ENCODE measurements at regions not wholly inside any gene's neighbourhood (a gene's known extent, or its start where the extent isn't known, plus 50 kb on each side); places are given as distances from the start of the nearest gene placed in this dataset.

DNA sequence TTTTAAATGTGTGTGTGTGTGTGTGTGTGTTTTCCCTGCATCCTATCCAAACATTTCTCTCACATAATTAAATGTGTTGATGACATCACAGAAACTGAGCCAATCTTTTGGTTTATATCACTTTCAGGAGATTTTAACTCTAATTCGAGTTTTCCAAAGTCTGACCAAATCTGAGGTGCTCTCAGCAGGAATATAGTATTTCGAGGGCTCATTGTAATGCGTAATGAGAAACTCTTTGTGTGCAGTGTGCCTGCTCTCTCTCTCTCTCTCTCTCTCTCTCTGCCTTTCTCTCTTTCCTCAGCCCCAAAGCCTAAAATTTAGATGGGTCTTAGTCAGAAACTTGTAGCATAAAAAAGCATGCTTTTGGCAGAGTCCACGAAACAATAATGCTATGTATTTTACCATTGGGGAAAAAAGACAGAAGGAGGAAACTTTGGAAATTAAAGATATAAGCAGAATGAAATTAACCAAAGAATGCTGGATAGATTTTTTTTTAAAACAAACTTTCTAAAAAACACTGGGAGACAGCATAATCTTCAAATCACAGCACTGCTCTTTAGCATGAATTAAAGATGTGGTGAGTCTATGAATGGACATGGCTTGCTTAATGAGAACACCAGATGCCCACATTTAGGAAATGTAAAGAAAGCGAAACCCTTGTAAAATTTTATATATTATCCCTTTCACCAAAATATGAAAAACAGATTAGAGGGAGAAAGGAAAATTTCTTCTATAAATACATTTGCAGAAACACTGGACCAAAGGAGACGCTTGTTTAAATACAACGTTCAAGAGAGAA is 206.8 kb upstream of the HABP2 start:
- no peaks in the 10 kb centered on the region for H3K4me1 ChIP-seq (ENCODE audit: control insufficient read depth in 1 of 2, insufficient read depth in 2 of 2, low read length in 2 of 2)
- intact Hi-C loops (cut with micrococcal nuclease), result no loop called here
- H3K9me2 ChIP-seq (ENCODE audit: insufficient read depth), result no peaks in the 10 kb centered on the region
- no peak overlapping the region for H3K4me2 ChIP-seq (ENCODE audit: low read length)
- DNase-seq (ENCODE audit: low read depth, low spot score) (no peak), ATAC-seq (no peak)
- H3K4me3 ChIP-seq (replicated peaks in 1 of 2; ENCODE audit: low read depth in 1 of 2, low read length in 2 of 2), result no peak overlapping the region
- H3K9me3 ChIP-seq (ENCODE audit: control insufficient read depth in 1 of 2, insufficient read depth in 1 of 2, low read depth in 1 of 2, low read length in 2 of 2), result no peaks in the 10 kb centered on the region
- no peaks in the 10 kb centered on the region for H4K20me1 ChIP-seq (ENCODE audit: insufficient read depth)
- no peak overlapping the region for H3K9ac ChIP-seq (ENCODE audit: low read length)
- BruUV-seq (replicated peaks), result no TSS peak
- H3K27ac ChIP-seq (ENCODE audit: low read depth, low read length), result no peak overlapping the region
- ChIA-PET RAD21 (ENCODE audit: low non-redundant PET in 1 of 2, low total read pairs in 2 of 2, uncharacterized antibody in 2 of 2, unreplicated experiment in 2 of 2) (no interaction called here), POLR2A (no interaction called here), CTCF (no interaction called here)
- no peaks in the 10 kb centered on the region for H3K79me2 ChIP-seq (ENCODE audit: insufficient read depth, low read length)
- H3K36me3 ChIP-seq (ENCODE audit: control insufficient read depth in 1 of 2, insufficient read depth in 2 of 2, low read length in 2 of 2), result no peaks in the 10 kb centered on the region
- peaks cover 15% of the 10 kb centered on the region for H3K27me3 ChIP-seq (ENCODE audit: insufficient read depth, low read length)
- TF ChIP-seq, protein P1, sequence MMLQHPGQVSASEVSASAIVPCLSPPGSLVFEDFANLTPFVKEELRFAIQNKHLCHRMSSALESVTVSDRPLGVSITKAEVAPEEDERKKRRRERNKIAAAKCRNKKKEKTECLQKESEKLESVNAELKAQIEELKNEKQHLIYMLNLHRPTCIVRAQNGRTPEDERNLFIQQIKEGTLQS (IDR thresholded peaks at IDR 0.05), result no peak
- TF ChIP-seq TCF7L2 (IDR thresholded peaks at IDR 0.05; ENCODE audit: borderline replicate concordance, extremely low read depth, insufficient read depth, insufficient read length), result no peak
- TF ChIP-seq, protein P2, sequence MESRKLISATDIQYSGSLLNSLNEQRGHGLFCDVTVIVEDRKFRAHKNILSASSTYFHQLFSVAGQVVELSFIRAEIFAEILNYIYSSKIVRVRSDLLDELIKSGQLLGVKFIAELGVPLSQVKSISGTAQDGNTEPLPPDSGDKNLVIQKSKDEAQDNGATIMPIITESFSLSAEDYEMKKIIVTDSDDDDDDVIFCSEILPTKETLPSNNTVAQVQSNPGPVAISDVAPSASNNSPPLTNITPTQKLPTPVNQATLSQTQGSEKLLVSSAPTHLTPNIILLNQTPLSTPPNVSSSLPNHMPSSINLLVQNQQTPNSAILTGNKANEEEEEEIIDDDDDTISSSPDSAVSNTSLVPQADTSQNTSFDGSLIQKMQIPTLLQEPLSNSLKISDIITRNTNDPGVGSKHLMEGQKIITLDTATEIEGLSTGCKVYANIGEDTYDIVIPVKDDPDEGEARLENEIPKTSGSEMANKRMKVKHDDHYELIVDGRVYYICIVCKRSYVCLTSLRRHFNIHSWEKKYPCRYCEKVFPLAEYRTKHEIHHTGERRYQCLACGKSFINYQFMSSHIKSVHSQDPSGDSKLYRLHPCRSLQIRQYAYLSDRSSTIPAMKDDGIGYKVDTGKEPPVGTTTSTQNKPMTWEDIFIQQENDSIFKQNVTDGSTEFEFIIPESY (IDR thresholded peaks at IDR 0.05; ENCODE audit: extremely low read depth, insufficient replicate concordance, low read length), result no peak
- no peak for TF ChIP-seq MAX (IDR thresholded peaks at IDR 0.05)
- no peak for TF ChIP-seq SIN3A (IDR thresholded peaks at IDR 0.05; ENCODE audit: low read depth)
- no peak for TF ChIP-seq POLR2AphosphoS5 (IDR thresholded peaks at IDR 0.05; ENCODE audit: low read depth, low read length)
- TF ChIP-seq FOSL1 (IDR thresholded peaks at IDR 0.05; ENCODE audit: low read depth), result no peak
- no peak for TF ChIP-seq SRF (IDR thresholded peaks at IDR 0.05; ENCODE audit: low read depth)
- no peak for TF ChIP-seq RAD21 (IDR thresholded peaks at IDR 0.05; ENCODE audit: low read depth)
- no peak for TF ChIP-seq ELF1 (IDR thresholded peaks at IDR 0.05; ENCODE audit: borderline replicate concordance, low read depth)
- TF ChIP-seq SP1 (IDR thresholded peaks at IDR 0.05; ENCODE audit: low read depth), result no peak
- TF ChIP-seq CEBPB (IDR thresholded peaks at IDR 0.05; ENCODE audit: low read depth), result no peak
- no peak for TF ChIP-seq EZH2phosphoT487 (IDR thresholded peaks at IDR 0.05; ENCODE audit: borderline replicate concordance)
- no peak for TF ChIP-seq JUND (IDR thresholded peaks at IDR 0.05)
- TF ChIP-seq, protein P3, sequence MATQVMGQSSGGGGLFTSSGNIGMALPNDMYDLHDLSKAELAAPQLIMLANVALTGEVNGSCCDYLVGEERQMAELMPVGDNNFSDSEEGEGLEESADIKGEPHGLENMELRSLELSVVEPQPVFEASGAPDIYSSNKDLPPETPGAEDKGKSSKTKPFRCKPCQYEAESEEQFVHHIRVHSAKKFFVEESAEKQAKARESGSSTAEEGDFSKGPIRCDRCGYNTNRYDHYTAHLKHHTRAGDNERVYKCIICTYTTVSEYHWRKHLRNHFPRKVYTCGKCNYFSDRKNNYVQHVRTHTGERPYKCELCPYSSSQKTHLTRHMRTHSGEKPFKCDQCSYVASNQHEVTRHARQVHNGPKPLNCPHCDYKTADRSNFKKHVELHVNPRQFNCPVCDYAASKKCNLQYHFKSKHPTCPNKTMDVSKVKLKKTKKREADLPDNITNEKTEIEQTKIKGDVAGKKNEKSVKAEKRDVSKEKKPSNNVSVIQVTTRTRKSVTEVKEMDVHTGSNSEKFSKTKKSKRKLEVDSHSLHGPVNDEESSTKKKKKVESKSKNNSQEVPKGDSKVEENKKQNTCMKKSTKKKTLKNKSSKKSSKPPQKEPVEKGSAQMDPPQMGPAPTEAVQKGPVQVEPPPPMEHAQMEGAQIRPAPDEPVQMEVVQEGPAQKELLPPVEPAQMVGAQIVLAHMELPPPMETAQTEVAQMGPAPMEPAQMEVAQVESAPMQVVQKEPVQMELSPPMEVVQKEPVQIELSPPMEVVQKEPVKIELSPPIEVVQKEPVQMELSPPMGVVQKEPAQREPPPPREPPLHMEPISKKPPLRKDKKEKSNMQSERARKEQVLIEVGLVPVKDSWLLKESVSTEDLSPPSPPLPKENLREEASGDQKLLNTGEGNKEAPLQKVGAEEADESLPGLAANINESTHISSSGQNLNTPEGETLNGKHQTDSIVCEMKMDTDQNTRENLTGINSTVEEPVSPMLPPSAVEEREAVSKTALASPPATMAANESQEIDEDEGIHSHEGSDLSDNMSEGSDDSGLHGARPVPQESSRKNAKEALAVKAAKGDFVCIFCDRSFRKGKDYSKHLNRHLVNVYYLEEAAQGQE (IDR thresholded peaks at IDR 0.05; ENCODE audit: low read depth), result no peak
- no peak for TF ChIP-seq ZFX (IDR thresholded peaks at IDR 0.05)
- no peak for TF ChIP-seq POLR2A (IDR thresholded peaks at IDR 0.05; ENCODE audit: borderline replicate concordance, extremely low read depth, insufficient read depth, insufficient read length)
- no peak for TF ChIP-seq CBX3 (IDR thresholded peaks at IDR 0.05; ENCODE audit: low read depth)
- TF ChIP-seq EGR1 (IDR thresholded peaks at IDR 0.05; ENCODE audit: low read depth), result no peak
- no peak for TF ChIP-seq CTCF (IDR thresholded peaks at IDR 0.05 in 2 of 3, conservative IDR thresholded peaks at IDR 0.05 in 1 of 3; ENCODE audit: borderline replicate concordance in 1 of 3, insufficient read depth in 1 of 3, low read depth in 2 of 3, low read length in 2 of 3)
- H2AFZ ChIP-seq (ENCODE audit: low read depth, low read length, poor library complexity, severe bottlenecking), result no peak overlapping the region
